ENCODE measurements at regions not wholly inside any gene's neighbourhood (a gene's known extent, or its start where the extent isn't known, plus 50 kb on each side); places are given as distances from the start of the nearest gene placed in this dataset.

GRCh38 chr22:44622679-44623078 lies 79.3 kb upstream of the PRR5 start:
- TF ChIP-seq, protein P1, sequence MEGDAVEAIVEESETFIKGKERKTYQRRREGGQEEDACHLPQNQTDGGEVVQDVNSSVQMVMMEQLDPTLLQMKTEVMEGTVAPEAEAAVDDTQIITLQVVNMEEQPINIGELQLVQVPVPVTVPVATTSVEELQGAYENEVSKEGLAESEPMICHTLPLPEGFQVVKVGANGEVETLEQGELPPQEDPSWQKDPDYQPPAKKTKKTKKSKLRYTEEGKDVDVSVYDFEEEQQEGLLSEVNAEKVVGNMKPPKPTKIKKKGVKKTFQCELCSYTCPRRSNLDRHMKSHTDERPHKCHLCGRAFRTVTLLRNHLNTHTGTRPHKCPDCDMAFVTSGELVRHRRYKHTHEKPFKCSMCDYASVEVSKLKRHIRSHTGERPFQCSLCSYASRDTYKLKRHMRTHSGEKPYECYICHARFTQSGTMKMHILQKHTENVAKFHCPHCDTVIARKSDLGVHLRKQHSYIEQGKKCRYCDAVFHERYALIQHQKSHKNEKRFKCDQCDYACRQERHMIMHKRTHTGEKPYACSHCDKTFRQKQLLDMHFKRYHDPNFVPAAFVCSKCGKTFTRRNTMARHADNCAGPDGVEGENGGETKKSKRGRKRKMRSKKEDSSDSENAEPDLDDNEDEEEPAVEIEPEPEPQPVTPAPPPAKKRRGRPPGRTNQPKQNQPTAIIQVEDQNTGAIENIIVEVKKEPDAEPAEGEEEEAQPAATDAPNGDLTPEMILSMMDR (IDR thresholded peaks at IDR 0.05; ENCODE audit: insufficient read depth, low read depth, low read length): no peak
- no peak for TF ChIP-seq EZH2 (IDR thresholded peaks at IDR 0.05; ENCODE audit: insufficient read depth, low read length)

Measured in astrocyte (in vitro differentiated cells and primary cell).